ENCODE measurements at regions not wholly inside any gene's neighbourhood (a gene's known extent, or its start where the extent isn't known, plus 50 kb on each side); places are given as distances from the start of the nearest gene placed in this dataset.

DNA sequence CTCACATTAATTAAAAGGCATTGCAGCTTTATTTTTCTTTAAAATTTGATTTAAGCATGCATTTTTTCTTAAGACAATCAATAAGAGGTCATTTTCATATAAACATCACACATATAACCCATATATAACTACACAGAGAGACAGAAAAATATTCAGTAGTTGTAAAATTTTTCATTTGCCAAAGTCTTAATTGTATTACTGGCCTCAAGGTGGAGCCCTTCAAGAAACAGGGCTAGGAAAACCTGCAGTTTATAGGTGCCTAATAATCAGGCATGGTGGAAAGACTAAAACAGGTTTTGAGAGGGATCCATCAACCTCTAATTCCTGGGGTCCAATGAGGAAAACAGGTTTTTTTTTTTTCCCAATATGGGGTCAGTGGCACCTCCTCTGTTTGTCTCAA lies 71.3 kb upstream of the ZNF804A start:
- no peaks in the 10 kb centered on the region for H3F3A ChIP-seq (ENCODE audit: insufficient read depth)
- in situ Hi-C loops (cut with MboI), result no loop called here
- no peaks in the 10 kb centered on the region for H3K36me3 ChIP-seq (ENCODE audit: low read depth)

DNA sequence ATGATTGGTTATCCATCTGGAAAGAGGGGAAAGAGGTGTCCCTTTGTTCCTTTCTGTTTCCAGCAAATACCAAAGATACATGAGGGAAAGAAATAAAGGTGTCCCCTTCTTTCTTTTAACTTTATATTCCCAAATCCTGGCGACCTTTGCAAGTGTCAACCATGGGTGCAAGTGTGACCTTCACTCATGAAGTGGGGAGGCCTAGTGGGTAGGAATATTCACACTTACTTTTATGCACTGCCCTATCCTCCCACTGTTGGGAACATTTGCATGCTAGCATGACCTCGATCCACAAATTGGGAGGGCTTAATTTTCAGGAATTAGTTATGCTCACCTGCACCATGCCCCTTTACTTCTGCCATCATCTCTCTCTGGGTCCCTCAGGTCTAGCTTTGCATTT lies 70.2 kb upstream of the ZNF804A start:
- H3K4me2 ChIP-seq (ENCODE audit: unreplicated experiment), result no peak overlapping the region
- H3K27ac ChIP-seq, result no peak overlapping the region
- no peak for DNase-seq
- no peaks in the 10 kb centered on the region for H3K79me2 ChIP-seq (ENCODE audit: insufficient read depth)
- H3K9me2 ChIP-seq (ENCODE audit: insufficient read depth), result no peaks in the 10 kb centered on the region
- no peaks in the 10 kb centered on the region for H3K4me1 ChIP-seq (ENCODE audit: insufficient read depth)
- no peaks in the 10 kb centered on the region for H3F3A ChIP-seq (ENCODE audit: insufficient read depth)
- in situ Hi-C loops (cut with MboI), result no loop called here
- no peaks in the 10 kb centered on the region for H4K20me1 ChIP-seq (ENCODE audit: insufficient read depth)
- no peak overlapping the region for H3K4me3 ChIP-seq
- no peak overlapping the region for H2AFZ ChIP-seq
- no peaks in the 10 kb centered on the region for H3K9me3 ChIP-seq (ENCODE audit: low read depth)
- TF ChIP-seq EZH2 (IDR thresholded peaks at IDR 0.05; ENCODE audit: insufficient read depth, poor library complexity, severe bottlenecking), result no peak
- TF ChIP-seq EZH2phosphoT487 (IDR thresholded peaks at IDR 0.05; ENCODE audit: insufficient read depth, low read depth), result no peak
- H3K27me3 ChIP-seq (replicated peaks; ENCODE audit: insufficient read depth), result no peaks in the 10 kb centered on the region
- H3K36me3 ChIP-seq (ENCODE audit: low read depth), result no peaks in the 10 kb centered on the region
- WGBS, 2 experiments (ENCODE audit: low coverage in 1 of 2, low lambda C conversion rate in 2 of 2, missing lambda C conversion rate in 2 of 2), result 5 to 13% methylated on average over 2 of the region's 2 CpGs
- H3K9ac ChIP-seq, result no peak overlapping the region

More for the DNA sequence above, 71.3 kb upstream of the ZNF804A start:
- Histone ChIP-seq H4K20me1 (ENCODE audit: insufficient read depth) (no peaks in the 10 kb centered on the region), H3K9me2 (ENCODE audit: insufficient read depth) (no peaks in the 10 kb centered on the region), H3K9me3 (ENCODE audit: low read depth) (no peaks in the 10 kb centered on the region), H3K4me3 (no peak overlapping the region), H2AFZ (no peak overlapping the region), H3K4me1 (ENCODE audit: insufficient read depth) (no peaks in the 10 kb centered on the region), H3K79me2 (ENCODE audit: insufficient read depth) (no peaks in the 10 kb centered on the region), H3K4me2 (ENCODE audit: unreplicated experiment) (no peak overlapping the region), H3K9ac (no peak overlapping the region), H3K27me3 (replicated peaks; ENCODE audit: insufficient read depth) (no peaks in the 10 kb centered on the region), H3K27ac (no peak overlapping the region)
- no peak for DNase-seq
- TF ChIP-seq EZH2 (IDR thresholded peaks at IDR 0.05; ENCODE audit: insufficient read depth, poor library complexity, severe bottlenecking) (no peak), EZH2phosphoT487 (IDR thresholded peaks at IDR 0.05; ENCODE audit: insufficient read depth, low read depth) (no peak)

DNA sequence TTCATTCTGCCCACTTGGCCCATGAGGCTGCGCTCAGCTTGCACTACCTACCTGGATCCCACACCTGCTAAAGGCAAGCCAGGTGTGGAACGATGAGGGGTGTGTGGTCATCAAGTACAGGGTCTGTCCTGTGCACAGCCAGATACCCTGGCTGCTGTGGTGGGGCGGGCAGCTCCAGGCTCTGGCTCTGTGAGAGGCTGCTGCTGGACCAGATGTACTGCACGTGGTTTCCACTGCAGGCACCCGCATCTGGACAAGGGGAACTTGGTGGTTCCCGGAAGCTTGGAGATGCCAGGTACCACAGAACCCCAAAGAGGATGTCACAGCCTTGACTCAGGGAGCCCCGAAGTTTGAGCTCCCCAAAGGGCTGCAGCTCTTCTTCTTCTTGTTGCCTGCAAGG lies 68.1 kb upstream of the ZNF804A start:
- no peaks in the 10 kb centered on the region for H3K27me3 ChIP-seq (replicated peaks; ENCODE audit: insufficient read depth)
- no peaks in the 10 kb centered on the region for H4K20me1 ChIP-seq (ENCODE audit: insufficient read depth)
- H3K9me3 ChIP-seq (ENCODE audit: low read depth), result no peaks in the 10 kb centered on the region
- H3K36me3 ChIP-seq (ENCODE audit: low read depth), result no peaks in the 10 kb centered on the region
- H2AFZ ChIP-seq, result no peak overlapping the region
- H3K79me2 ChIP-seq (ENCODE audit: insufficient read depth), result no peaks in the 10 kb centered on the region
- TF ChIP-seq EZH2phosphoT487 (IDR thresholded peaks at IDR 0.05; ENCODE audit: insufficient read depth, low read depth) (no peak), EZH2 (IDR thresholded peaks at IDR 0.05; ENCODE audit: insufficient read depth, poor library complexity, severe bottlenecking) (no peak)
- no peak overlapping the region for H3K4me3 ChIP-seq
- no peaks in the 10 kb centered on the region for H3F3A ChIP-seq (ENCODE audit: insufficient read depth)
- in situ Hi-C loops (cut with MboI), result no loop called here
- no peaks in the 10 kb centered on the region for H3K4me1 ChIP-seq (ENCODE audit: insufficient read depth)
- DNase-seq, result no peak
- H3K27ac ChIP-seq, result no peak overlapping the region
- no peak overlapping the region for H3K4me2 ChIP-seq (ENCODE audit: unreplicated experiment)
- 37 to 45% methylated on average over 7 of the region's 7 CpGs for WGBS, 2 experiments (ENCODE audit: low coverage in 1 of 2, low lambda C conversion rate in 2 of 2, missing lambda C conversion rate in 2 of 2)
- no peaks in the 10 kb centered on the region for H3K9me2 ChIP-seq (ENCODE audit: insufficient read depth)
- no peak overlapping the region for H3K9ac ChIP-seq

DNA sequence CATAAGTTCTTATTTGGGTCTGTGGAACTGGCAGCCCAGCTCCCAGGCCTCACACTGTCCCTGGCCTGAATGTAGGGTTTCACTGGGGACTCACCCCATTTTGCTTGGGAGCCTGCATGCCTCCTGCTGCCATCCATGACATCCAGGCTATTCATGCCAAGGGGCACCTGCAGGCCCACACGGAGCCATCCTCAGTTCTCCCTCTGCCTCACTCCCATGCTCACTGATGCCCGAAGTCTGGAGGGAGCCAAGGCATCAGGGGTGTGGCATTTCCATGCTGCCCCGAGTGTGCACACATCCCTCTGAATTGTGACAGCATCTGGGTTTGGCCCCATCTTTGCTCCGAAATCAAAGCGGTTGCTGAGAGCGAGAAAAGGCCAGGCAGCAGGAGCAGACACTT lies 67.4 kb upstream of the ZNF804A start:
- H3K9ac ChIP-seq, result no peak overlapping the region
- H3K9me3 ChIP-seq (ENCODE audit: low read depth), result no peaks in the 10 kb centered on the region
- H3K4me2 ChIP-seq (ENCODE audit: unreplicated experiment), result no peak overlapping the region
- no peaks in the 10 kb centered on the region for H3K9me2 ChIP-seq (ENCODE audit: insufficient read depth)
- H3K27me3 ChIP-seq (replicated peaks; ENCODE audit: insufficient read depth), result no peaks in the 10 kb centered on the region
- in situ Hi-C loops (cut with MboI), result no loop called here
- no peak overlapping the region for H3K27ac ChIP-seq
- H3K4me3 ChIP-seq, result no peak overlapping the region
- no peaks in the 10 kb centered on the region for H4K20me1 ChIP-seq (ENCODE audit: insufficient read depth)
- H3K4me1 ChIP-seq (ENCODE audit: insufficient read depth), result no peaks in the 10 kb centered on the region
- DNase-seq, result no peak
- 53 to 63% methylated on average over 6 of the region's 6 CpGs for WGBS, 2 experiments (ENCODE audit: low coverage in 1 of 2, low lambda C conversion rate in 2 of 2, missing lambda C conversion rate in 2 of 2)
- H3F3A ChIP-seq (ENCODE audit: insufficient read depth), result no peaks in the 10 kb centered on the region
- H3K36me3 ChIP-seq (ENCODE audit: low read depth), result no peaks in the 10 kb centered on the region
- no peaks in the 10 kb centered on the region for H3K79me2 ChIP-seq (ENCODE audit: insufficient read depth)
- TF ChIP-seq EZH2phosphoT487 (IDR thresholded peaks at IDR 0.05; ENCODE audit: insufficient read depth, low read depth), result no peak
- TF ChIP-seq EZH2 (IDR thresholded peaks at IDR 0.05; ENCODE audit: insufficient read depth, poor library complexity, severe bottlenecking), result no peak
- H2AFZ ChIP-seq, result no peak overlapping the region

DNA sequence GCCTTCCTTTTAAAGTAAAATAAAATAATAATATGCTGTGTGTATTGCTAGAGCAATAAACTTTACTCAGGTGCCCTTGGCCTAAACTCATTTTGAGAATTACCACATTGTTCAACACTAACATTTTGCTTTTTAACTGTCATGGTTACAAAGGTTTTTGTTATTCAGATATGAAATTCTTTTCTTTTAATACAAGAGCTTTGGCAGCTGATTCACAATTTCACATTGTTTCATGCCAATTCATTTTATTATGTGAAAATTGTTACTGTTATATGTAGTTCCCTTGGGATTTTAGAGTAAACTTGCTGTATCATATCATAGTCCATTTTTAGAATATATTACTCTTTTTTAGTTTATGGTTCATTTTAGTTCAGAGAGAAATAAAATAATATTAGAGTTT lies 65.8 kb upstream of the ZNF804A start:
- H3K4me2 ChIP-seq (ENCODE audit: unreplicated experiment), result no peak overlapping the region
- no peaks in the 10 kb centered on the region for H3K9me3 ChIP-seq (ENCODE audit: low read depth)
- H3K79me2 ChIP-seq (ENCODE audit: insufficient read depth), result no peaks in the 10 kb centered on the region
- no peak overlapping the region for H3K9ac ChIP-seq
- TF ChIP-seq EZH2 (IDR thresholded peaks at IDR 0.05; ENCODE audit: insufficient read depth, poor library complexity, severe bottlenecking), result no peak
- no peak for TF ChIP-seq EZH2phosphoT487 (IDR thresholded peaks at IDR 0.05; ENCODE audit: insufficient read depth, low read depth)
- no peaks in the 10 kb centered on the region for H3K4me1 ChIP-seq (ENCODE audit: insufficient read depth)
- in situ Hi-C loops (cut with MboI), result no loop called here
- no peak overlapping the region for H3K4me3 ChIP-seq
- H2AFZ ChIP-seq, result no peak overlapping the region
- H3F3A ChIP-seq (ENCODE audit: insufficient read depth), result no peaks in the 10 kb centered on the region
- no peak for DNase-seq
- no peaks in the 10 kb centered on the region for H3K27me3 ChIP-seq (replicated peaks; ENCODE audit: insufficient read depth)
- no peaks in the 10 kb centered on the region for H4K20me1 ChIP-seq (ENCODE audit: insufficient read depth)
- H3K36me3 ChIP-seq (ENCODE audit: low read depth), result no peaks in the 10 kb centered on the region
- H3K27ac ChIP-seq, result no peak overlapping the region
- no peaks in the 10 kb centered on the region for H3K9me2 ChIP-seq (ENCODE audit: insufficient read depth)

All from GM23248 (cell line).